Common myeloid progenitor, CD34-positive (primary cell): ENCODE measurements at regions not wholly inside any gene's neighbourhood (a gene's known extent, or its start where the extent isn't known, plus 50 kb on each side); places are given as distances from the start of the nearest gene placed in this dataset.

Experiments
- CTCF ChIA-PET: fragments of 350-600 bp; sonication (Branson Sonifier 250); formaldehyde crosslinking; loops from one replicate; lab custom pipeline; 2021; ENCODE audit warnings: antibody characterized with exemption; lab: Charles Lee
- POLR2A ChIA-PET: fragments of 350-600 bp; sonication (Branson Sonifier 250); formaldehyde crosslinking; loops from one replicate; lab custom pipeline; 2021; ENCODE audit warnings: antibody characterized with exemption; lab: Charles Lee
- DNase-seq, 3 donors: peaks; one replicate each; pipeline versions ENCODE4 v3.0.0 to v3.0.0-alpha.2; 2013
- H3K27ac ChIP-seq, 2 experiments: 1 replicate in 1 of 2; 2 replicates in 1 of 2; pipeline ENCODE4 v1.7.0; 2013; ENCODE audit warnings: inconsistent platforms in 2 of 2, low read length in 2 of 2, mild to moderate bottlenecking in 2 of 2, low read depth in 1 of 2, moderate library complexity in 1 of 2; ENCODE audit not compliant: severe bottlenecking in 2 of 2, insufficient read depth in 1 of 2, poor library complexity in 1 of 2
- H3K27me3 ChIP-seq, 5 experiments: replicated peaks in 2 of 5; 1 replicate in 3 of 5; 2 replicates in 2 of 5; pipeline versions ENCODE4 v1.6.1 to v1.7.0; 2013; ENCODE audit warnings: low read length in 4 of 5, mild to moderate bottlenecking in 2 of 5, moderate library complexity in 2 of 5, inconsistent platforms in 1 of 5; ENCODE audit not compliant: insufficient read depth in 5 of 5, control insufficient read depth in 4 of 5
- H3K36me3 ChIP-seq, 4 experiments: 1 replicate in 2 of 4; 2 replicates in 2 of 4; pipeline versions ENCODE4 v1.6.1 to v1.7.0; 2013; ENCODE audit warnings: low read length in 3 of 4, control low read depth in 1 of 4, mild to moderate bottlenecking in 1 of 4; ENCODE audit not compliant: control insufficient read depth in 4 of 4, insufficient read depth in 4 of 4
- H3K4me1 ChIP-seq, 4 experiments: 1 replicate in 3 of 4; 2 replicates in 1 of 4; pipeline versions ENCODE4 v1.6.1 to v1.7.1; 2013; ENCODE audit warnings: low read length in 3 of 4, mild to moderate bottlenecking in 3 of 4, control low read depth in 1 of 4, inconsistent platforms in 1 of 4, moderate library complexity in 1 of 4; ENCODE audit not compliant: control insufficient read depth in 4 of 4, insufficient read depth in 4 of 4; ENCODE audit errors: control extremely low read depth in 1 of 4
- H3K4me3 ChIP-seq, 7 experiments: 1 replicate in 4 of 7; 2 replicates in 3 of 7; pipeline versions ENCODE4 v1.5.1 to v1.7.0; 2013; ENCODE audit warnings: mild to moderate bottlenecking in 7 of 7, low read length in 6 of 7, moderate library complexity in 6 of 7, inconsistent platforms in 2 of 7, low read depth in 2 of 7, control low read depth in 1 of 7; ENCODE audit not compliant: insufficient read depth in 4 of 7, control insufficient read depth in 1 of 7; ENCODE audit errors: extremely low read depth in 1 of 7
- H3K9me3 ChIP-seq, 5 experiments: 1 replicate in 4 of 5; 2 replicates in 1 of 5; pipeline versions ENCODE4 v1.6.1 to v1.7.1; 2013; ENCODE audit warnings: low read length in 4 of 5, mild to moderate bottlenecking in 2 of 5, inconsistent platforms in 1 of 5, low read depth in 1 of 5, moderate library complexity in 1 of 5; ENCODE audit not compliant: control insufficient read depth in 4 of 5, insufficient read depth in 2 of 5; ENCODE audit errors: control extremely low read depth in 1 of 5
- WGBS: methylation state at CpG from one replicate; pipeline ENCODE4 v1.1.5; 2013; ENCODE audit not compliant: insufficient coverage; 5-methylcytosine and 5-hydroxymethylcytosine counted together

DNA sequence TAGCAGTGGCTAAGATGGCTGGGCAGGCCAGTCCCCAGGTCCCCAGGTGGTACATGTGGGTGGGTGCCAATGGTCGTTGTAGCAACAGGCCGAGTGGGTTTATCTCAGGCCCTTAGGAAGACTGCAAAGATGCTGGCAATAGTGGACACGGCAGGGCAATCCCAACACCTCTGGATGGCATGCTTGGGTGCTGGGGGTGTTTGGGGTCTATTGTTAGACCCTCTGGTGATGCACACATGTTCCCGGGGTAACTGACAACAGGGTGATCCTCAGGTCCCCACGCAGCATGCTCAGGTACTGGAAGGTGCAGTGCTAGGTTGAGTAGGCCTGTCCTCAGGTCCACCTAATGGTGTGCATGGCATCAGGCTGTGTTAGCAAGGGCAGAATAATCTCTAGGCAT is 267.5 kb downstream of the ANKRD50 start:
- ChIA-PET POLR2A (no interaction called here), CTCF (no interaction called here)
- no peaks in the 10 kb centered on the region for H3K27me3 ChIP-seq
- H3K4me1 ChIP-seq = no peaks in the 10 kb centered on the region
- 96% methylated on average over 4 of the region's 5 CpGs for WGBS
- no peak for DNase-seq
- H3K9me3 ChIP-seq = peaks cover 0 to 18% (median 1%) of the 10 kb centered on the region in 5 experiments
- no peak overlapping the region for H3K4me3 ChIP-seq
- no peaks in the 10 kb centered on the region for H3K36me3 ChIP-seq
- H3K27ac ChIP-seq = no peak overlapping the region

DNA sequence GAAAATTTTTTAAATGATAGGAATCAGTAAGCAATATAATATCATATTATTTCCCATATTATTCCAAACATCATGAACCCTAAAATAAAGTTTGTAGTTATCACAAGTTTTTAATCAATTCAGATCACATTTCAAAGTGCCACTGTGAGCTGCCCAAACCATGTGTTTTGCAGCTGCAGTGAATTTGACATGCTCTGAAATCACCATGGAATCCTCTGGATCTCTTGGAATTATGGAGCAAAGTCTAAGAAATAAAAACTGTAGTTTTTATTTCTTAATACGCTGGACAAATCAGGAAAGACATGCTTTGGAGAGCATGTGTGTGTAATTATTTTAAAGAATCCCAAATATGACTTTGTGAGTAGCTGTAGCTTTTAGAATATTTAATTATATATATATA is 262.7 kb downstream of the ANKRD50 start:
- ChIA-PET CTCF (no interaction called here), POLR2A (no interaction called here)
- Histone ChIP-seq H3K4me1 (no peaks in the 10 kb centered on the region), H3K4me3 (no peak overlapping the region), H3K27me3 (no peaks in the 10 kb centered on the region), H3K27ac (no peak overlapping the region), H3K9me3 (peaks cover 0 to 9% (median 1%) of the 10 kb centered on the region in 5 experiments), H3K36me3 (no peaks in the 10 kb centered on the region)
- no peak for DNase-seq
- no CpG with 5 or more reads among the region's 1 CpG for WGBS

DNA sequence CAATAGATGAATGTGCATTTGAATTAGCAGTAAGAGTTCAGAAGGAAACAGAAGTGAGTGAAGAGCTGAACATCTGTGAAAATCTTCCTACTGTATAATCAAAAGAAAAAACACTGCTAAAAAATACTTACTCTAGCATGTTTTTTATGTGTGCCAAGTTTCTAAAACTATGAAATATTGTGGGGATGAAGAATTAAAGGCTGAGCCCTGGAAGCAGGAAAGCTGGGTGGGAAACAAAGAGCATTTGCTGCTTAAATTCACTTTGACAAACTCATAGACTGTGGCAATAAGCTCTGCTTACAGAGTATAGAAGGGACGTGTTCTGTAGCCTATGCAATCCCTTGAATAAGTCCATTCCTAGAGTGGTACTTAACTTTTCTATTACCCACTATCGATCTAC is 261.7 kb downstream of the ANKRD50 start:
- H3K27me3 ChIP-seq = no peaks in the 10 kb centered on the region
- H3K4me3 ChIP-seq = no peak overlapping the region
- no peak for DNase-seq
- H3K4me1 ChIP-seq = no peaks in the 10 kb centered on the region
- WGBS = no CpG with 5 or more reads among the region's 2 CpGs
- H3K9me3 ChIP-seq = peaks cover 0 to 4% (median 0%) of the 10 kb centered on the region in 5 experiments
- ChIA-PET CTCF (no interaction called here), POLR2A (no interaction called here)
- H3K27ac ChIP-seq = no peak overlapping the region
- no peaks in the 10 kb centered on the region for H3K36me3 ChIP-seq

DNA sequence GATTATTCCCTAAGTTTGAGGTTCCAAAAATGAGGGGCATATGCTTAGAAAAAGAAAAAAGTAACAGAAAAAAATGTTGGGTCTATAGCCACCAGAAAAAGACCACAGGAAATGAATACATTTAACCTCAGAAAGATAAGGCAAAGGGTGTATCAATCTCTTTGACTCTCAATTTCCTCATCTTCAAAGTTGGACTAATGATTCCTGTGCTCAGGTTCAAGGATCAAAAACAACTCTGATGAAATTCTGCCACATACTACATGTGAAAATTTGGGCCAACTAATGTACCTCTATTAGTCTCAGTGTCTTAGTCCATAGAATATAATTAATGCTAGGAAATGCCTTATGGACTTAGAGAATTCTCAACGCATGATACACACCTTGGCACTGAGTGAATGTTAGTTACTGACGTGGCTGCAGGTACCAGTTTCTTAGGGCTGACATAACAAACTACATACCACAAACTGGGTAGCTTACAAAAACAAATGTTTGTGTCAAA is 257.7 kb downstream of the ANKRD50 start:
- no peak overlapping the region for H3K27ac ChIP-seq
- WGBS = no CpG with 5 or more reads among the region's 2 CpGs
- POLR2A ChIA-PET = no interaction called here
- CTCF ChIA-PET = no interaction called here
- H3K9me3 ChIP-seq = peaks cover 0 to 3% (median 0%) of the 10 kb centered on the region in 5 experiments
- H3K4me1 ChIP-seq = no peaks in the 10 kb centered on the region
- H3K27me3 ChIP-seq = no peaks in the 10 kb centered on the region
- DNase-seq = no peak
- H3K4me3 ChIP-seq = no peak overlapping the region
- H3K36me3 ChIP-seq = no peaks in the 10 kb centered on the region

DNA sequence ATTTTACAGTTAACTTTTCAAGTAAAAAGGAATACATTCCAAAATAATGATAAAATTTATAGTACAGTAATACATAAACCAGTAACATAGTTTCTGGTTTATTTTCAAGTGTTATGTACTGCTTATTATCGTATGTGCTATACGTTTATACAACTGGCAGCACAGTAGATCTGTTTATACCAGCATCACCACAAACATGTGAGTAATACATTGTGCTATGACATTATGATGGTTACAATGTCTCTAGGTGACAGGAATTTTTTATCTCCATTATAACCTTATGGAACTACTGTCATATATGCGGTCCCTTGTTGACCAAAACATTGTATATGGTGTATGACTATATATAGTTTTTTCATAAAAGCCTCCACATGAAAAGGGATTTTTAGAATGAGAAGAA is 256.9 kb downstream of the ANKRD50 start:
- CTCF ChIA-PET = no interaction called here
- WGBS = no CpG with 5 or more reads among the region's 3 CpGs
- no peaks in the 10 kb centered on the region for H3K27me3 ChIP-seq

DNA sequence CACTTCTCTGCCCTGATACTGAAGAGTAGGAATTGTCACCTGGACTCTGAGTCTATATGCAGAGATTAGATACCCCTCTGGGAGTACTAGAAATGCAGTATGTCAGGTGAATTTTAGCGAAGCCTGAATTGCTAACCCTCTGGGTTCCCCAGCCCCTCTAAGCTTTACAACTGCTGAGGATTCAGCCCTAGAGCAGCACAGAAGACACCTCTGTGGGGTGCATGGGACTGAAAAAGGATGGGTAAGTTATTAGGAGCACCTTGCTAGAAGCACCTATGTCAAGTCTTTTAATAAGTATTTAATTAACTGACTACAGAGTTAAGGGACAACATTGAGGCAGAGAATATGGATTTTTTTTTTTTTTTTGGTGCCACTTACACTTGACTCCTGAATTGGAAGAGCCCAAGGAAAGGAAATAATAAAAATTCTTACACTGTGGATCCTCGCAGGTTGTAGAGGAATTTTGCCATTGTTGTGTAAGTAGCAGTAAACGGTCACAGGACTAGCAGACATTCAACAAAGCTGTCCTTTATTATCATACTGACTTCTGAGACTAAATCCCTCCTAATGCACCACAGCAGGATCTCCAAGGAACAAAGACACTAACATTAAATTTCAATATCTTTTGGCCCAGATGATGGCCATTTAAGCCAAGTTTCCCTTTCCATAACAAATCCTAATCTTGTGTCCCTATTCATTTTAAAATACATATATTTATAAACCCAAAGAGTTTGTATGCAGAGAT is 253.2 kb downstream of the ANKRD50 start:
- DNase-seq = no peak

More for the DNA sequence above, 256.9 kb downstream of the ANKRD50 start:
- peaks cover 0 to 3% (median 0%) of the 10 kb centered on the region in 5 experiments for H3K9me3 ChIP-seq
- H3K27ac ChIP-seq = no peak overlapping the region
- no peak for DNase-seq
- no peak overlapping the region for H3K4me3 ChIP-seq
- no peaks in the 10 kb centered on the region for H3K36me3 ChIP-seq
- no peaks in the 10 kb centered on the region for H3K4me1 ChIP-seq
- POLR2A ChIA-PET = no interaction called here

DNA sequence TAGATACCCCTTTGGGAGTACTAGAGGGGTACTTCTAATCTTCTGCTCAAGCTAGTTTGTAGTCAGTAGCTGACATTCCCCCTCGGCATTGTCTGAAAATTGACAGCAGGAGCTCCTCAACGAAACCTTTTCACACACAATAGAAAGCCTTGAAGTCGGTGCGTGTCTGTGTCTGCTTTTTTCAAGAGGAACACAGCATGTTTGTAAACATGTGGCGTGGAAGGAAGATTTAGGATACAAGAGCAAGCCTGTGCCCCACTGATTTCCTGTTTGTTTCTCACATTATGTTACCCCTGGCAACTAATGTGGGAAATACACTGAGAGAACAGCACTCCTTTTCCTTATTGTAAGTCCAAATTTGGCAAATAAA is 252.6 kb downstream of the ANKRD50 start:
- CTCF ChIA-PET = no interaction called here
- no peak overlapping the region for H3K4me3 ChIP-seq
- 93% methylated on average over 5 of the region's 5 CpGs for WGBS
- no peak overlapping the region for H3K27ac ChIP-seq
- H3K9me3 ChIP-seq = peaks cover 0 to 12% (median 4%) of the 10 kb centered on the region in 5 experiments
- no peaks in the 10 kb centered on the region for H3K36me3 ChIP-seq
- POLR2A ChIA-PET = no interaction called here
- DNase-seq = no peak
- H3K4me1 ChIP-seq = no peaks in the 10 kb centered on the region
- H3K27me3 ChIP-seq = no peaks in the 10 kb centered on the region

More for the DNA sequence above, 253.2 kb downstream of the ANKRD50 start:
- WGBS = no CpG with 5 or more reads among the region's 3 CpGs
- Histone ChIP-seq H3K36me3 (no peaks in the 10 kb centered on the region), H3K27me3 (no peaks in the 10 kb centered on the region), H3K4me3 (no peak overlapping the region), H3K27ac (no peak overlapping the region), H3K4me1 (no peaks in the 10 kb centered on the region), H3K9me3 (peaks cover 0 to 12% (median 4%) of the 10 kb centered on the region in 5 experiments)
- ChIA-PET POLR2A (no interaction called here), CTCF (no interaction called here)
